K562 (cell line): ENCODE measurements at regions not wholly inside any gene's neighbourhood (a gene's known extent, or its start where the extent isn't known, plus 50 kb on each side); places are given as distances from the start of the nearest gene placed in this dataset.

Source experiments
- AFF1 ChIP-seq, 2 experiments: fragments of 450-650 bp; IDR thresholded peaks; 2 replicates each; pipeline ENCODE4 v1.6.1; 2018; ENCODE audit warnings: mild to moderate bottlenecking in 2 of 2, low read depth in 1 of 2; ENCODE audit not compliant: partially characterized antibody in 2 of 2
- AFF4 ChIP-seq: sonication (generic); formaldehyde crosslinking; IDR thresholded peaks from 2 replicates; pipeline ENCODE4 v1.8.0; 2023; ENCODE audit warnings: mild to moderate bottlenecking, missing genetic modification reagents
- ARID3B ChIP-seq: fragments of 250-450 bp; sonication (Bioruptor Pico); IDR thresholded peaks from 2 replicates; pipeline ENCODE4 v1.4.0; 2020; ENCODE audit warnings: borderline replicate concordance
- CCNT2 ChIP-seq: IDR thresholded peaks from 2 replicates; pipeline ENCODE4 v1.6.1; 2011; ENCODE audit warnings: borderline replicate concordance, low read depth, mild to moderate bottlenecking, moderate library complexity, mixed read lengths, low read length; ENCODE audit not compliant: insufficient read length; ENCODE audit errors: extremely low read depth
- CREM ChIP-seq: IDR thresholded peaks from 2 replicates; pipeline ENCODE4 v1.6.1; 2014; ENCODE audit warnings: antibody characterized with exemption, low read depth
- E4F1 ChIP-seq: fragments of 250-450 bp; sonication (Bioruptor Pico); IDR thresholded peaks from 2 replicates; pipeline ENCODE4 v1.5.0; 2021; ENCODE audit warnings: mild to moderate bottlenecking, borderline replicate concordance
- ESRRA ChIP-seq: fragments of 450-650 bp; IDR thresholded peaks from 2 replicates; pipeline ENCODE4 v1.6.1; 2014; ENCODE audit warnings: low read depth, mild to moderate bottlenecking, moderate library complexity, borderline replicate concordance
- FOXM1 ChIP-seq, 2 experiments: fragments of 450-650 bp in 1 of 2; sonication (generic) in 1 of 2; formaldehyde crosslinking in 1 of 2; IDR thresholded peaks; 2 replicates each; pipeline versions ENCODE4 v1.6.1 to v1.9.0; 2017 to 2022; ENCODE audit warnings: low read depth in 2 of 2, mild to moderate bottlenecking in 2 of 2, missing genetic modification reagents in 1 of 2, moderate library complexity in 1 of 2
- HMGXB4 ChIP-seq: sonication (generic); formaldehyde crosslinking; IDR thresholded peaks from 2 replicates; pipeline ENCODE4 v1.8.1; 2023; ENCODE audit warnings: mild to moderate bottlenecking, missing genetic modification reagents
- PHF8 ChIP-seq: fragments of 200-600 bp; sonication (generic); IDR thresholded peaks from 2 replicates; pipeline ENCODE4 v1.6.1; 2012; ENCODE audit warnings: mixed run types, mild to moderate bottlenecking, inconsistent platforms, low read length, moderate library complexity, borderline replicate concordance
- TRIM28 ChIP-seq: fragments of 450-650 bp; IDR thresholded peaks from 2 replicates; pipeline ENCODE4 v1.6.1; 2017
- ZFX ChIP-seq: sonication (generic); formaldehyde crosslinking; IDR thresholded peaks from 2 replicates; pipeline ENCODE4 v1.8.0; 2022; ENCODE audit warnings: mild to moderate bottlenecking, missing genetic modification reagents, moderate library complexity

GRCh38 chr16:55981557-55981956 is 106.4 kb upstream of the CES5A start (continued):
- TF ChIP-seq E4F1 (CRISPR knock-in tag) = no peak
- TF ChIP-seq ESRRA = peak; percentile 68; the same call in 1 of the 2 replicates
- no peak; the same call in 1 of the 2 replicates for TF ChIP-seq CREM
- no peak for TF ChIP-seq ZFX
- no peak for TF ChIP-seq HMGXB4 (CRISPR knock-in tag)
- TF ChIP-seq AFF4 (CRISPR knock-in tag) = no peak
- TF ChIP-seq AFF1 (IDR thresholded peaks at IDR 0.05; ENCODE audit: low read depth in 1 of 2, partially characterized antibody in 2 of 2) = no peak
- TF ChIP-seq ARID3B (CRISPR knock-in tag) = no peak
- TF ChIP-seq CCNT2 = no peak
- no peak; the same call in 1 of the 2 replicates for TF ChIP-seq FOXM1 (IDR thresholded peaks at IDR 0.05; ENCODE audit: low read depth)
- TF ChIP-seq FOXM1 (CRISPR knock-in tag; IDR thresholded peaks at IDR 0.05; ENCODE audit: low read depth) = no peak
- no peak for TF ChIP-seq TRIM28
- no peak for TF ChIP-seq PHF8
